HG02870 (cell line): ENCODE measurements at regions not wholly inside any gene's neighbourhood (a gene's known extent, or its start where the extent isn't known, plus 50 kb on each side); places are given as distances from the start of the nearest gene placed in this dataset.
A peak's percentile ranks its signal among the peaks of the same experiment; 100 is the strongest.
"Not testable (repeated sequence)": the region's sequence is repeated elsewhere in the genome, so short reads cannot be mapped to it uniquely, and the experiment has no call there.

Source experiments
- ATAC-seq: cut with Tn5 transposase; IDR thresholded peaks from one replicate; pipeline ENCODE4 v1.9.1; 2021; ENCODE audit warnings: mild to moderate bottlenecking, moderate library complexity; ENCODE audit not compliant: unreplicated experiment

DNA sequence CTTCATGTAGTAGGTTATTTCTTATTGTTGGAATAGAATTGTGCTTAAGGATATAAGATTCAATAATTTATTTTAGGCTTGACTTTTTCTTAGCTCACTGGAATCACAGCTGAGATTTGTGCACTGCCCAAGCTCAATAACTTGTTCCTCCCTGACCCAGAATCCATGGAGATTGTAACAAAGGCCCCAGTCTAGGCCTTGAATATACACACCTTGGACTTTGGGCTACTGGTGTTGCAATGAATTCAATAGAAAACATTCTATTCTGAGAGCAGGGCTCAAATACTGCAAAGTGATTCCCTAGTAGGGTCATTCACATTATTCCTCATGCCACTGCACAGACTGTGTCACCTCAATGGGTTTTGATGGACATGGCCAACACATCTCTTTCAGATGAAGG lies 352.4 kb downstream of the GALC start:
- ATAC-seq, result no peak

DNA sequence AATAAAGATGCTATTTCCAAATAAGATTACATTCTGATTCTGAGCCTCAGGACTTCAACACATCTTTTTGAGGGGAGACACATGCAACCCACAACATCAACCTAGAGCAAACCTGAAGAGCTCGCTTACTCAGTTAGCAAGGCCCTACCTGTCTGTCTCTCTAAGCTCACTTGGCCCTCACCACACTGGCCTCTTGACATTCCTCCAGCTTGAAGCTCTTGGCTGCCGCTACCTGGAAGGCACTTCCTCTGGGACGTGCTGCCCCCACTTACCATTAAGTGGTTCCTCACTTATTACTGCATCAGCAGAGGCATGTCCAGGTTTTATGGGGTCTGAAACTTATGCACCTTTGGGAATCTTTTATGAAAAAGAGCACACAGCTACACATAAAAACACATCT lies 354.8 kb downstream of the GALC start:
- no peak for ATAC-seq

DNA sequence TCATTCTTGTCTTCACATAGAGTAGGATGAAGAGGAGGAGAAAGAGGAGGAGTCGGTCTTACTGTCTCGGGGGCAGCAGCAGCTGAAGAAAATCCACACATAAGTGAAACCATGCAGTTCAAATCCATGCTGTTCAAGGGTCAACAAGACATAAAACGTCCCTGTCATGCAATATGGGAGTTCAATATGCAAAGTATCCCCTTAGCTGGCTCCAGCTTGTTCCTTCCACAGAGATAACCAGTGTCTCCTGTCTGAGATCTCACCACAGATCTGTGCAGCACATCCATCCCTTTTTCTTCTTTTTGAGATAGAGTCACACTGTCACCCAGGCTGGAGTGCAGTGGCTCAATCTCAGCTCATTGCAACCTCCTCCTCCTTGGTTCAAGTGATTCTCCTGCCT lies 357.5 kb downstream of the GALC start:
- ATAC-seq, result no peak

DNA sequence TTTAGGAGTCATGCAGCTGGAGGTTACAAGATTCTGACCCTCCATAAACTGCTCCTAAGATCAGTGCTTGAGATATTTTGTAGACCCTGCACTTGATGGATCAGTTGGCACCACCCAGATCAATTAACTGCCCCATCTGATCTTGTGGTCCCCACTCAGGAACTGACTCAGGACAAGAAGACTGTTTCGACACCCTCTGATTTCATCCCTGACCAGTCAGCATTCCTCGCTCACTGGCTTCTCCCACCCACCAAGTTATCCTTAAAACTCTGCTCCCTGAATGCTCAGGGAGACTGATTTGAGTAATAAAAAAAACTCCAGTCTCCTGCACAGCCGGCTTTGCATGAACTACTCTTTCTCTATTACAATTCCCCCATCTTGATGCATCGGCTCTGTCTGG lies 360.2 kb downstream of the GALC start:
- no peak for ATAC-seq

DNA sequence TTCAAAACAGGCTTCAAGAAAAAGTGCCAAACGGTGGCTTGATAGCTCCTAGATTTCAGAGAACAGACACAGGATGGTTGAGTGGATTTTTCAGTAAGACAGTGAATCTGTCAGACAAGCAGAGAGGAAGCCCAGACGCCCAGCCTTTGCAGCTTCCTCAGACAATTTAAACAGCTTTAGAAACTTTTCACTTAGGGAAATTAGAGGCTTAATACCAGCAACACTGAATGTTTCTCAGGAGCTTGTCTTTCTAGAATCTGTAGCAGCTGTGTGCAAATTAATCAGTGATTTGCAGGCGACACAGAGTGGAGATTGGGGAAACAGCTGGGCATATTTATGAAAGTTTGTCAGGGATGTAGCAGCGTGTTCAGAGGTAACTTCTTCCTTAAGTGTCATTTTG lies 362.1 kb downstream of the GALC start:
- no peak for ATAC-seq

DNA sequence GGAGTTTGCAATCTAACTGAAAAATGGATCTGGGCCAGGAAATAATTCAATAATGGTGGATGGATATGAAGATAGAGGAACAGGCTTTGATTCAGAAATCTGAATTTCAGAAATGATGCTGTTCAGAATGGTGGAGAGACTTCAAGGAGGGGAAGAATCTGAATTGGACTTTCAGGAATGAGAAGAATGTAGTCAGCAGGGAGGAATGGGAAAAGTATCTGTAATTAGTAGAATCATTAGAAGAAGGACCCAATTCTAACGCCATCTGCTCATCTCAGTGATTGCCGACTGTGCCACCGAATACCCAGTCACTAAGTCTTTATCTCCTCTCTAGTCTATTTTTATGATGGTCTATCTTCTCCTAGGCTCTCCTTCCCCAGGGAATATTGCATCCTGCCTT lies 363.2 kb downstream of the GALC start:
- no peak for ATAC-seq

DNA sequence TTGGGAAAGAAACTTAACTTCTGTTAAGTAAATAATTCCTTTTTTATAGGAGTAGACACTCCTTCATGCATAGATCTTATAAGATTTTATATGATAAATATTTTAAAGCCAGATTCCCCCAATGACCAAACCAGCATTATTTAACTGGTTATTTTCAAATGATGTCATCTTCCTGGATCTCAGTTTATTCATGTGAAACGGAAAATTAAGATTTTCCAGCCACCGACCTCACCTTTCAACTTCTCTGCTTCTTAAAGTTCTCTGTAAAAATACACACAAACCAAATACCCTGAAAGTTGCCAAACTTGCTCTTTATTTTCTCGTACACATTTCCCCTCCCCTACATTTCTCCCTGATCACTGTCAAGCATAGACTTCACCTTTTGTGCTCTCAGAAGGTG lies 364.2 kb downstream of the GALC start:
- ATAC-seq, result no peak

DNA sequence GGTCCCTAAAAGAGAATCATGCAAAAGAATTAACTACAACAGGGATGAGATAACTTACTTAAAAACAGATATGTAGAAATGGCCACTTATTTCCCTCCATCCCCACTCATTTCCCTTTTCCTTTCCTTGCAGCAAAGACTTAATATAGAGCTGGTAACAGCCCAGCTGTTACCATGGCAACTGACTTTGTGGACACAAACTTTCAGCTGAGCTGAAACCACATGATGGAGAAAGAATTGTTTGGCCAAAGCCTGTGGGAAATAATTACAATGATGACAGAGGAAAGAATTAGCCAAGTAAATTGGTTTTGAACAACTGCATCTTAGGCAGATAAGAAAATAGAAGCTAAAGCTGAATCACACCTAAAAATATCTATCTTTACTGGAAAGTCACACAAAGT lies 364.9 kb downstream of the GALC start:
- ATAC-seq, result no peak

DNA sequence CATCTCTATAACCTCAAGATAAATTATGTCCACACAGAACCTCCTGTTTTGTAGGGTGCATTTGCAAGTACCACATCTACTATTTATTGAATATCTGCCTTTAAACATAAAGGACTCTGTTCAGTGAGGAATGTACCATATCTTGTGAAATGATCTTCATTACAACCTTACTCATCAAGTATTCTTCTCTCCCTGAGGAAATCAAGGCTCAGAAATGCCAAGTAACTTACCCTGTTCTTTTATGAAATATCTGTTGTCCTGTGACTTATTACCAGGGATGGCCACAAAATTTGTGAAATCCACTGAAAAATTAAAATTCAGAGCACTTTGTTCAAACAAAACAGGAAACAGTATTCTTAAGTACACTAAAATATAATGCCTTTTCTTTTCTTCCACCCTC lies 366.7 kb downstream of the GALC start:
- no peak for ATAC-seq

DNA sequence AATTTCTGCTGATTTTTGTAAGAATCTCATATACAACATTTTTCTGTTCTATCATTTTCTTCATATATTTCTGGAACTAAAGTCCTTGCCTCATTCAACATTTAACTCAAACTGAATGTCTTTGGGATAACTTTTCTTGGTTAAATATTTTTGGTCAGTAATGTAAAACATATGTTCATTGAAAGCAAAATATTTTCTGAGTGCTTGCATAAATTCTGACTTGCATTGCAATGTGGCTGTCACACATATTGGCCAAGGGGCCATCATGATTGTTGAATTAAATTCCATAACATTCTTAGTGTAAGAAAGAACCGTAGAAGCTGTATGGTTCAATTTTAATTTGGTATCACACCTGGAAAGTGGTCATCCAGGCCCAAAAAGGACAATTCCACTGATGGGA lies 369.4 kb downstream of the GALC start:
- no peak for ATAC-seq

DNA sequence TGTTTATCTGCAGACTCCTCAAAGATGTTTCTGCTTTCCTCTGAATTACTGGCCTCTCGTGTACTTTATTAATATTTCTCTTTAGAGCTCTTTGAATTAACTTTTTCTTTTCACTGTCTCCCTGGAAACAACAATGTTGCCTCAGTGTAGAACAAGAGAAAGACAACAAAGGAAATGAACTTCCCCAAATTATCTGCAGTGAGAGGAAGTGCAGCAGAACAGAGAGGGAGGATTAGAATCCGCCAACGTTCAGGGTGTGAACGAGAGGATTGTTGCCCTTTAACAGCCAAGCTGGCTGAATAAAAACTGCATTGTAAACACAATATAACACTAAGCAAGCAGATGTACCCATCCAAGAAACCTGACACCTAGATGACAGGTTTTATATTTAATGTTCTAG lies 375.9 kb downstream of the GALC start:
- no peak for ATAC-seq

DNA sequence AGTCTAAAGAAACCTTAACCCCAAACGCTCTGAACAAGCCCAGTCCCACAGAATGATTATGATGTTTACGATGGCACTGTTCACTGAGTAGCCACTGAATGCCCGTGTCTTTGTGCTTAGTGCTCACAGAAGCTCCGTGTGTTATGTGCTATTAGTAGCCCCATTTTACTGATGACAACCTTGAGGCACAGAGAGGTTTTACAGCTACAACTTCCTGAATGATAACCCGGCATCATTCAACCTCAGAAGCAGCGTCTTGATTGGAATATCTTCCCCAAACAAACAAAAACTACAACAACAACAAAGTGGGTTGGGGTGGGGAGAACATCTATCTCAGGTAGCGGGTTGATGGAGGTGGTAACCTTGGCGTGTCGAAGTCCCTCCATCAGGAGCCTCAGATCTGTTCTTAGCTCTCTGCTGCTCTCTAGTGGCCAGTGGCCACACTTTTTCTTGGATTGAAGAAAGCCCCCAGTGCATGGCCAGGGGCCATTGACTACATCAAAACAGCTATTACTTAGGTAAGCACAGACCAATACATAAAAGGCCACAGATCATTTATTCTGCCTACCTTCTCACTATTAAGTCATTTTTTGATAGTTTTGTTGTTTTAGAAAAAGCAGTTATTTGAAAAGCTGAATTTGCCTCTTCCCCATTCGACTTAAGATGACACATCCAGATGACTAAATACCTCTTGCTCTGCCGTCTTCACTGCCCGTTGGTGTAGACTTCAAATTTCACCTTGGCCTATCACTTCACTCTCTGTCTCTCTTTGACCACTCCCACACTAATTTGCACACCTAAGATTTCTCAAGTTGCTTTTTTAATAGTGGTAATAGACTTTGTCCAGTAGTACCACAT lies 376.9 kb downstream of the GALC start:
- ATAC-seq, result peak; percentile 83

DNA sequence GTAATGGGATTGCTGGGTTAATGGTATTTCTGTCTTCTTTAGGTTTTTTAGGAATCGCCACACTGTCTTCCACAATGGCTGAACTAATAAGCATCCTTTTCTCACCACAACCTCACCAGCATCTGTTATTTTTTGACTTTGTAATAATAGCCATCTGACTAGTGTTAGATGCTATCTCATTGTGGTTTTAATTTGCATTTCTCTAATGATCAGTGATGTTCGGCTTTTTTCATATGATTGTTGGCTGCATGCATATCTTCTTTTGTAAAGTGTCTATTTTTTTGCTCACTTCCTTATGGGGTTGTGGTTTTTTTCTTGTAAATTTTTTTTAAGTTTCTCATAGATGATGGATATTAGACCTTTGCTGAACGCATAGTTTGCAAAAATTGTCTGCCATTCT lies 377.9 kb downstream of the GALC start:
- ATAC-seq, result no peak

DNA sequence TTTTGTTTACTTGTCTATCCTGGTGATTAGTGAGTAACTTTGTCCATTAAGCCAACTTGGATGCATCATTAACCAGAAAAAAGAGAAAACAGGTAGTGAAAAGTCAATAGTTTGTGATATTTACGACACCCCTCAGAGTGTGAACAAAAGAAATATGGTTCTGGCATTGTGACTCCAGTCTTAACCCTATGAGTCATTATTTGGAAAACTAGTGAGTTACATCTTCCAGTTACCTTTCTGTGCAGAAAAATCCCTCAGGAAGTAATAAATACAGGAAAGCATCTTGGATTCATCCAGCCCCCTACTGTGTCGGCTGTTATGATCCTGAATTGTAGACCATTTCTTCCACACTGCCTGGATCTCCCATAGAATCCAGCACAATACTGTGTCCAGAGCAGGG lies 379.1 kb downstream of the GALC start:
- no peak for ATAC-seq

DNA sequence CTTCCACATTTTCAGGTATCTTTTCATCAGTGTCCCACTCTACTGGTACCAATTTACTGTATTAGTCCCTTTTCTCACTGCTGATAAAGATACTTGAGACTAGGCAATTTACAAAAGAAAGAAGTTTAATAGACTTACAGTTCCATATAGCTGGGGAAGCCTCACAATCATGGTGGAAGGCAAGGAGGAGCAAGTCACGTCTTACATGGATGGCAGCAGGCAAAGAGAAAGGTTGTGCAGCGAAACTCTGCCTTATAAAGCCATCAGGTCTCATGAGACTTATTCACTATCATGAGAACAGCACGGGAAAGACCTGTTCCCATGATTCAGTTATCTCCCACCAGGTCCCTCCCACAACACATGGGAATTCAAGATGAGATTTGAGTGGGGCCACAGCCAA lies 385.9 kb downstream of the GALC start:
- not testable (repeated sequence) for ATAC-seq

DNA sequence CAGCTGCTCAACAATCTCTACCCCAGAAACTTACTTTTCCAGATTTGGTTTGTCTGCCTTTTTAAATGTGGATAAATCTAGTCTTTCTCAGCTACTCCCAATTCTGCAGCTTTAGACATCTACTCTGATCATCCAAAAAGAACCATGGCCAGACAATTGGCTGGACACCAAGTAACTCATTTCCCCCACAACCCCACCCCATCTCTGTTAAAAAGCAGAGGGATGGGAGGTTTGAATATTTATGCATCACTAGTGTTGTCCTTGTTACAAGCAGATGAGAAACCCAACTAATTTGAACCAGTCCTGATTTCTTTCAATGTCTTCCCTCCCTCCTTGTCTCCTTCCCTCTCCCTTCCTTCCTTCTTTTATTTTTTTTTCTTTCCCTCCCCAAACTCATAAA lies 391.9 kb downstream of the GALC start:
- ATAC-seq, result no peak

DNA sequence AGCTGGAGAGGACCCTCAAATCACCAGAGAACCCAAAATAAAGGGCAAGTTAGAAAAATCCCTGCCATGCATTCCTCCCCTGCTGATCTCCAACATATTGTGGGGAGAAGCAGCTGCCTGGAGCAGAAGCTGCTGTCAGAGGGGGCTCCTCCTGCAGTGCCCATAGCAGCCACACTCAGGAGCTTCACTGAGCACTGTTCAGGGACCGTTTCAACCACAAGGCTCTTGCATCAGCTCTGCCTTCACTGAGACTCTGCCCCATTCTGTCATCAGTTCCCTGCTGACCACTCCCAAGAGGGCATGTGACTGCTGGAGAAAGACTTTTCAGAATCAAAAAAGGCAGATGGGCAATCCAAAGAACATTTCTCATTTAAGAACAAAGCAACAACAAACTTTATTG lies 392.7 kb downstream of the GALC start:
- ATAC-seq, result no peak

DNA sequence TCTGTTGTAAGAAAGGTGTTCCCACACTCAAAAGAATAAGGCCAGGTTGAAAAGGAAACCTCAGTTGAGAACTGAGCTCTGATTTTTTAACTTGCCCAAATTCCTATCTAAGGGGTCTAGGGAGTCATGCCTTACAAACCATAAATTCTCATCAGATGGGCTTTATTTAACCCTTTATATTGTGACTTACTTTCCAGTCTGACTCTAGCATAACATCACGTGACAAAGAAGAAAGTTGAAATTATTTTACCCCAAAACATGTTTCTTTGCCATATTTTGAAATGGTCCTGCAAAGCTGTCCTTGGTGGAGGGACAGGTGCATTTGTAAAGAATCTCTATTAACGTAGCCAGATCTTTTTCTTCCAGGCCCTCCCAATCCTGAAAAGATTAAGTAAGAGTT lies 411.7 kb downstream of the GALC start:
- ATAC-seq, result no peak

DNA sequence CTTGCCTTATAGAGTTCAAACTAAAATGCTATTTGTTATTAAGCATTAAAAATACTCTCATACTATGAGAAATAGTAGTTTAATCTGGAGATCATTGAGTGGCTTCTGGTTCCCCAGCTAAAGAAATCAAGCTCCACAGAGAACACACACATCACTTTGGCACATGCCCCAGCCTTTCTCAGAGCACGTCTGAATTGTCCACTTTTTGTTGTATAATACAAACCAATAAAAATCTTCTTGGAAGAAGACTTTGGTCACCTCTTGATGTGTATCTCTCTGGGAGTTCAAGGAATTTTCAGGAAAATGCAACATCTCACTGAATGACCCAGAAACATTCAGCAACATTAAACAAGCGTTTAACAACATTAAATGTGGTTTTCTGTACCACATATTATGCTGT lies 413.9 kb downstream of the GALC start:
- ATAC-seq, result no peak

DNA sequence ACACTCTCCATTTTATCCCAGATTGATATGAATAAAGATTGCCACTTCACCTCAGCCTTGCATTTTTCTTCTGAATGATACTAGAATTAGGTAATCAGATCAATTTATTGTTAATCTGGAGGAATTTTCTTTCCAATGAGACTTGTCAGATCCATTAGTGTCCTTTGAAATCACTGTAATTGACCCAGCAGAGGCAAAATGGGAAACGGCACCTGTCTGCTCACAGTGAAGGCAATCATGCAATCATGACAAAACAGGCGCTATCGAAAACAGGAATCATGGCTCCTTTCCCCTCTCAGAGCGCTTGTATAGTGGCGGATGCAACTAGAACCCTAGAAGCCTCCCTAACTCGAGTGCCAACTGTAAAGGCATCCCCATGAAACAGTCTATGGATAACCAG lies 417.6 kb downstream of the GALC start:
- ATAC-seq, result no peak

DNA sequence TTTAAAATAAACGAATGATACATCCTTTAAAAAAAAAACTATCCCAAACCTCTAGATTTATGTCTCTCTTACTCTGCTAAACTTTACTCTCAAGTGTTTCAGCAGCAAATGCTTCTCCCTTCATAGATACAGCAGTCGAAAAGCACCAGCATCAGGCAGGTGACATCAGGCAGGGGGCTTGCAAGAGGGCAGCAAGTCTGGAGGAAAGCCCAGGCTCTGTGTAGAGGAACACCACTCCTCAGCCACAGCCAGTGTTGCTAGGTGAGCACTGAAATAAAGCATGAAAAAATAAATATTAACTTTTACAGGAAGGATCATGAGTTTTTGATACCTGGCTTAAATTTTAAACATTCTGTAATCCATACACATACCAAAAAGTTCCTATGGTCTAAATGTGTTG lies 419.4 kb downstream of the GALC start:
- no peak for ATAC-seq

DNA sequence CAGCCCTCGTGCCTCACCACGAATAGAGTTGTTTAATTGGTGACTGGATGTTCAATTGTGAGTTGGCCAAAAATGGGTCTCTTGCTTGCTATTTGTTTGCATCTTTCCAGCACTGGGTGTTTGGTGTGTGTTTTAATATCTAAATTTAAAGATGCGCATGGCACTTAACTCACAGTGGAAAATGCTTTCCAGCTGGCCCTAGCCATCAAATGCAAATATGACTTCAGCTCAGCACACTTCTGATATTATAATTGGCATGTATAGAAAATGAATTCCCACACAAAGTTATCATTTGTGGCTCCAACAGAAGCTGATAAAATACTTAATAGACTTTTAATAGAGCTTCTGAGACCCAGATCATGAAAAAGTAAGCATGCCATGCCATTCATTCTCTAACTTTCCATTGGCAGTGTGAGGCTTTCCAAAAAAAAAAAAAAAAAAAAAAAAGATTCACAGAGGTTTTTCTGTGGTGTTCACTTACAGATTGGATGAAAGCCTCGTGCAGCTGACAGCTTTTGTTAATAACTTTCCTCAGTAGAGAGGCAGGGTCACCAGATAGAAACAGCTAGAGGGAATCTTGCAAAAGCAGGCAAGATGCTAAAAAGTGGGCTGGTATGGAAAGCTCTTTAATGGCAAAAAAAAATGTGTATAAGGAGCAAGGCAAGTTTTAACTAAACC lies 425.2 kb downstream of the GALC start:
- ATAC-seq, result no peak

DNA sequence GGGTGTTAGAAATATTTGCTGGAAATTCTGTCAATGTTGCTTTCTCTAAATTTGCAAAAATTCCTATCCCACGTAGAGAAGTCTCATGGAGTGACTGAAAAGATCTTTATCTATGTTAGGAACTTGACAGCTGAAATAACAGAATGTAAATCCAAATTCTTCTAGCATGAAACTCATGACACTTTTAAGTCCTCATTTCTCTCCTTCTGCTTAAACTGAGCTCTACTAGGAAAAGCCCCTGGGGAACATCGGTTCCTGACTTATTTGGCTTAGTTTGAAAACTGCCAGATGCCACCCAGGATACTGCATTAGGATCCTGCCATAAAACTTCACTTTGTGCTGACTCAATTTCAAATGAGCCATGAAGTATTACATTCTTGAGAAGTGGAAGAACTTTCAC lies 426.0 kb downstream of the GALC start:
- ATAC-seq, result no peak
